Fibroblast of lung (primary cell): ENCODE measurements at regions not wholly inside any gene's neighbourhood (a gene's known extent, or its start where the extent isn't known, plus 50 kb on each side); places are given as distances from the start of the nearest gene placed in this dataset.

Source experiments
- DNase-seq, 2 donors: peaks; one replicate each; pipeline versions ENCODE4 v3.0.0 to v3.0.0-alpha.2; 2010; ENCODE audit warnings: low read depth in 2 of 2
- H2AFZ ChIP-seq: 2 replicates; pipeline ENCODE4 v1.5.1; 2012; ENCODE audit warnings: low read length, control low read depth, inconsistent platforms
- H3K27ac ChIP-seq: 2 replicates; pipeline ENCODE4 v1.5.1; 2011; ENCODE audit warnings: low read length, control low read depth; ENCODE audit not compliant: insufficient read depth
- H3K27me3 ChIP-seq: 2 replicates; pipeline ENCODE4 v1.5.1; 2011; ENCODE audit warnings: mild to moderate bottlenecking, low read length; ENCODE audit not compliant: control insufficient read depth, insufficient read depth
- H3K36me3 ChIP-seq: 2 replicates; pipeline ENCODE4 v1.5.1; 2011; ENCODE audit warnings: low read length; ENCODE audit not compliant: control insufficient read depth, insufficient read depth
- H3K4me1 ChIP-seq: 2 replicates; pipeline ENCODE4 v1.5.1; 2011; ENCODE audit warnings: low read length; ENCODE audit not compliant: control insufficient read depth, insufficient read depth; ENCODE audit errors: extremely low read depth
- H3K4me2 ChIP-seq: 2 replicates; pipeline ENCODE4 v1.5.1; 2011; ENCODE audit warnings: low read length, control low read depth; ENCODE audit not compliant: insufficient read depth; ENCODE audit errors: extremely low read depth
- H3K4me3 ChIP-seq, 4 experiments: fragments of 200-600 bp in 1 of 4; sonication (generic) in 1 of 4; replicated peaks in 1 of 4; 2 replicates each; pipeline ENCODE4 v1.5.1; 2011 to 2016; ENCODE audit warnings: low read length in 4 of 4, low read depth in 3 of 4, mild to moderate bottlenecking in 3 of 4, control low read depth in 2 of 4, inconsistent platforms in 1 of 4, mixed read lengths in 1 of 4; ENCODE audit not compliant: insufficient read depth in 1 of 4; ENCODE audit errors: control extremely low read depth in 1 of 4
- H3K79me2 ChIP-seq: 2 replicates; pipeline ENCODE4 v1.5.1; 2012; ENCODE audit warnings: mild to moderate bottlenecking, low read length, inconsistent platforms; ENCODE audit not compliant: control insufficient read depth, insufficient read depth
- H3K9ac ChIP-seq: 2 replicates; pipeline ENCODE4 v1.5.1; 2011; ENCODE audit warnings: mild to moderate bottlenecking, low read length, control low read depth; ENCODE audit not compliant: insufficient read depth
- H3K9me3 ChIP-seq: 2 replicates; pipeline ENCODE4 v1.5.1; 2012; ENCODE audit warnings: low read depth, low read length; ENCODE audit not compliant: control insufficient read depth, insufficient read depth
- H4K20me1 ChIP-seq: 2 replicates; pipeline ENCODE4 v1.5.1; 2011; ENCODE audit warnings: low read length; ENCODE audit not compliant: control insufficient read depth, insufficient read depth; ENCODE audit errors: extremely low read depth
- CTCF ChIP-seq, 2 donors: IDR thresholded peaks in 1 of 2; conservative IDR thresholded peaks in 1 of 2; 1 replicate in 1 of 2; 2 replicates in 1 of 2; pipeline ENCODE4 v1.5.1; 2011 to 2012; ENCODE audit warnings: low read length in 2 of 2, control low read depth in 1 of 2, inconsistent platforms in 1 of 2, low read depth in 1 of 2, mild to moderate bottlenecking in 1 of 2
- EZH2 ChIP-seq: IDR thresholded peaks from 2 replicates; pipeline ENCODE4 v1.5.1; 2012; ENCODE audit warnings: low read length, control low read depth, mild to moderate bottlenecking; ENCODE audit errors: missing control alignments

DNA sequence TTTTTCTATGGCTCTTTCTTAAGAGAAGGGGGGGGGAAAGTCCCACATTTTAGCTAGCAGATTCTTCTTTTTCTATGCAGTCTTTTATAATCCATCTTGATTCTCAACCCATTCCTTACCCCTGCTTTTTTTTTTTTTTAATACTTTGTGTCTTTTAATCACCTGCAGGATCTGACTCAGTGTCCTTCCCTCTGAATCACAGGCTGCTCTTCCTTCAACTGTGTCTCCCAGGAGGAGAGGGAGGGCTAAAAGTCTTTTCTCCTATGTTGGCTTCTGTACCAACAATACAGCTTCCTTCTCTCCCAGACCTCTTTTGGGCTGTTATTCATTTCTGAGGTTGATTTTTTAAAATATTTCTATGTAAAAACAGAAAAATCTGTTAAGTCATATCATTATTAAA, 686.2 kb downstream of the ADGRL2 start:
- no peaks in the 10 kb centered on the region for H3K36me3 ChIP-seq
- H2AFZ ChIP-seq: no peak overlapping the region
- H4K20me1 ChIP-seq: no peaks in the 10 kb centered on the region
- no peak overlapping the region for H3K4me2 ChIP-seq
- no peak for TF ChIP-seq CTCF (conservative IDR thresholded peaks at IDR 0.05 in 1 of 2, IDR thresholded peaks at IDR 0.05 in 1 of 2; ENCODE audit: low read depth in 1 of 2, low read length in 2 of 2)
- TF ChIP-seq EZH2: no peak
- H3K4me3 ChIP-seq: no peak overlapping the region
- no peaks in the 10 kb centered on the region for H3K27me3 ChIP-seq
- H3K79me2 ChIP-seq: no peaks in the 10 kb centered on the region
- H3K4me1 ChIP-seq: peaks cover 3% of the 10 kb centered on the region
- H3K27ac ChIP-seq: no peak overlapping the region
- H3K9ac ChIP-seq: no peak overlapping the region
- H3K9me3 ChIP-seq: no peaks in the 10 kb centered on the region
- no peak for DNase-seq

GRCh38 chr1:82486468-82486867, 685.7 kb downstream of the ADGRL2 start:
- Histone ChIP-seq H3K9me3 (no peaks in the 10 kb centered on the region), H3K9ac (no peak overlapping the region), H3K4me2 (no peak overlapping the region), H3K79me2 (no peaks in the 10 kb centered on the region), H2AFZ (no peak overlapping the region), H4K20me1 (no peaks in the 10 kb centered on the region), H3K27ac (no peak overlapping the region), H3K4me3 (no peak overlapping the region), H3K4me1 (peaks cover 3% of the 10 kb centered on the region), H3K36me3 (no peaks in the 10 kb centered on the region), H3K27me3 (no peaks in the 10 kb centered on the region)
- no peak for DNase-seq
- TF ChIP-seq CTCF (conservative IDR thresholded peaks at IDR 0.05 in 1 of 2, IDR thresholded peaks at IDR 0.05 in 1 of 2; ENCODE audit: low read depth in 1 of 2, low read length in 2 of 2) (no peak), EZH2 (no peak)

- H3K79me2 ChIP-seq: no peaks in the 10 kb centered on the region
- no peak for TF ChIP-seq EZH2
- DNase-seq: peak; percentile 52 to 71
- H3K4me1 ChIP-seq: peaks cover 3% of the 10 kb centered on the region
- no peaks in the 10 kb centered on the region for H3K36me3 ChIP-seq
- no peaks in the 10 kb centered on the region for H3K27me3 ChIP-seq
- H4K20me1 ChIP-seq: no peaks in the 10 kb centered on the region
- H3K9me3 ChIP-seq: no peaks in the 10 kb centered on the region
- H3K9ac ChIP-seq: no peak overlapping the region
- H3K27ac ChIP-seq: no peak overlapping the region
- H2AFZ ChIP-seq: no peak overlapping the region
- no peak overlapping the region for H3K4me3 ChIP-seq
- H3K4me2 ChIP-seq: no peak overlapping the region
Observed at GRCh38 chr1:82485591-82486369, 685.0 kb downstream of the ADGRL2 start.
